Mesendoderm (in vitro differentiated cells): ENCODE measurements at regions not wholly inside any gene's neighbourhood (a gene's known extent, or its start where the extent isn't known, plus 50 kb on each side); places are given as distances from the start of the nearest gene placed in this dataset.

Experiments used
- DNase-seq: peaks from one replicate; pipeline ENCODE4 v3.0.0; 2013
- H2AK5ac ChIP-seq: 2 replicates; pipeline ENCODE4 v1.6.1; 2013; ENCODE audit warnings: low read length, inconsistent platforms
- H2BK120ac ChIP-seq: 2 replicates; pipeline ENCODE4 v1.6.1; 2013; ENCODE audit warnings: low read depth, mild to moderate bottlenecking, low read length, moderate library complexity, mixed read lengths
- H2BK15ac ChIP-seq: replicated peaks from 2 replicates; pipeline ENCODE4 v1.6.1; 2013; ENCODE audit warnings: low read depth, mild to moderate bottlenecking, moderate library complexity
- H2BK5ac ChIP-seq: 2 replicates; pipeline ENCODE4 v1.6.1; 2013; ENCODE audit warnings: low read length, inconsistent platforms
- H3K18ac ChIP-seq: 2 replicates; pipeline ENCODE4 v1.6.1; 2013; ENCODE audit warnings: mild to moderate bottlenecking, low read length, mixed read lengths
- H3K23ac ChIP-seq: one replicate; pipeline ENCODE4 v1.6.1; 2013; ENCODE audit warnings: low read length
- H3K27ac ChIP-seq: 2 replicates; pipeline ENCODE4 v1.5.1; 2013; ENCODE audit warnings: low read depth, mild to moderate bottlenecking, inconsistent platforms, low read length, moderate library complexity
- H3K27me3 ChIP-seq: 2 replicates; pipeline ENCODE4 v1.6.1; 2013; ENCODE audit warnings: low read length, control low read depth, mild to moderate bottlenecking, inconsistent platforms; ENCODE audit not compliant: insufficient read depth, poor library complexity
- H3K36me3 ChIP-seq: 2 replicates; pipeline ENCODE4 v1.6.1; 2013; ENCODE audit warnings: low read length, inconsistent platforms; ENCODE audit not compliant: control insufficient read depth, insufficient read depth
- H3K4ac ChIP-seq: one replicate; pipeline ENCODE4 v1.6.1; 2013; ENCODE audit warnings: low read depth, mild to moderate bottlenecking, low read length, moderate library complexity
- H3K4me1 ChIP-seq: 2 replicates; pipeline ENCODE4 v1.6.1; 2013; ENCODE audit warnings: low read depth, low read length, inconsistent platforms; ENCODE audit not compliant: control insufficient read depth
- H3K4me2 ChIP-seq: 2 replicates; pipeline ENCODE4 v1.6.1; 2013; ENCODE audit warnings: low read length
- H3K4me3 ChIP-seq: 2 replicates; pipeline ENCODE4 v1.5.1; 2013; ENCODE audit warnings: mild to moderate bottlenecking, low read length
- H3K56ac ChIP-seq: one replicate; pipeline ENCODE4 v1.6.1; 2013; ENCODE audit warnings: low read length
- H3K79me1 ChIP-seq: 2 replicates; pipeline ENCODE4 v1.6.1; 2013; ENCODE audit warnings: low read length, inconsistent platforms
- H3K79me2 ChIP-seq: 2 replicates; pipeline ENCODE4 v1.6.1; 2013; ENCODE audit warnings: mild to moderate bottlenecking, low read length; ENCODE audit not compliant: control insufficient read depth, insufficient read depth
- H3K9ac ChIP-seq: 2 replicates; pipeline ENCODE4 v1.6.1; 2013; ENCODE audit warnings: low read length, inconsistent platforms
- H4K5ac ChIP-seq: one replicate; pipeline ENCODE4 v1.6.1; 2013; ENCODE audit warnings: low read length
- H4K8ac ChIP-seq: one replicate; pipeline ENCODE4 v1.6.1; 2013; ENCODE audit warnings: low read depth, mild to moderate bottlenecking, control low read depth, low read length, moderate library complexity
- WGBS: extraction: QIAGEN DNeasy Blood & Tissue Kit; methylation state at CpG from one replicate; pipeline ENCODE4 v1.1.7; 2013; ENCODE audit warnings: low lambda C conversion rate, missing lambda C conversion rate; ENCODE audit not compliant: insufficient coverage; ENCODE audit errors: extremely low coverage; 5-methylcytosine and 5-hydroxymethylcytosine counted together

DNA sequence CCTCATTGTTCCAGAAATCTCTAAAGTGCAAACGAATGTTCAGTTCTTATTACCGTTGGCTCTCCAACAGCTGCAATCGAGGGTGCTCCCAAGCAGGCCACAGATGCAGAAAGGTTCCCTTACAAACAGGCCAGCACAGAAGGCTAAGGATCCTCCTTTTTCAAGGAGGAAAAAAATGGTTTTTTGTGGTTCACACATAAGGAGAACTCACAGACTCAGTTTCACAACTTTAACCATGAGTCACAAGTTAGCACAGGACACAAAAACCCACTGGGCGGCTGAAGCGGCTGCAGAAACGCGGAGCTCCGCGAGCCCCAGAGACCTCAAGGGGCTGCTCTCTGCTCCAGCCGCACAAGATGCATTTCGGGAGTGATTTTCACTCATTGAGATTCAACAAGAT, 98.2 kb upstream of the PRR5 start:
- no peak overlapping the region for H3K18ac ChIP-seq
- H3K79me2 ChIP-seq: no peaks in the 10 kb centered on the region
- no CpG with 5 or more reads among the region's 11 CpGs for WGBS
- H2BK5ac ChIP-seq: no peak overlapping the region
- H3K36me3 ChIP-seq: no peaks in the 10 kb centered on the region
- H3K23ac ChIP-seq: no peak overlapping the region
- no peak overlapping the region for H2AK5ac ChIP-seq
- no peak overlapping the region for H3K56ac ChIP-seq
- H3K4me1 ChIP-seq: no peaks in the 10 kb centered on the region
- H4K5ac ChIP-seq: no peak overlapping the region
- H3K79me1 ChIP-seq: no peaks in the 10 kb centered on the region
- H2BK15ac ChIP-seq: no peak overlapping the region
- DNase-seq: no peak
- H3K9ac ChIP-seq: no peak overlapping the region
- no peak overlapping the region for H3K4me3 ChIP-seq
- no peak overlapping the region for H2BK120ac ChIP-seq
- no peaks in the 10 kb centered on the region for H3K27me3 ChIP-seq
- no peak overlapping the region for H4K8ac ChIP-seq
- no peak overlapping the region for H3K4me2 ChIP-seq
- no peak overlapping the region for H3K27ac ChIP-seq
- H3K4ac ChIP-seq: no peak overlapping the region

DNA sequence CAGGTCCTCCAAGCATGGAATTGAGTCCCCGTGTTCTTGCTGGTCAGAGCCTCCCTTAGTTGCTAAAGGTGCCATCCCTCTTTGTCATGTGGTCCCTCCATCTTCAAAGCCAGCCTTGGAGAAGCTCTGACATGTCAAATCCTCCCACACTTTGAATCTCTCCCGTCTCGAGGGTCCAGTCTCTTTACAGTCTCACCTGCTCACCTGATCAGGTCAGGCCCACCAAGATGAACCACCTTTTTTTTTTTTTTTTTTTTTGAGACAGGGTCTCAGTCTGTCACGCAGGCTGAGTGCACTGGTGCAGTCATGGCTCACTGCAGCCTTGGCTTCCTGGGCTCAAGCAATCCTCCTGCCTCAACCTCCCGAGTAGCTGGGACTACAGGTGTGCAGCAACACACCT, 100.3 kb upstream of the PRR5 start:
- no peak overlapping the region for H2BK120ac ChIP-seq
- H3K9ac ChIP-seq: no peak overlapping the region
- no peak overlapping the region for H3K27ac ChIP-seq
- WGBS: no CpG with 5 or more reads among the region's 5 CpGs
- no peak overlapping the region for H3K23ac ChIP-seq
- no peak for DNase-seq
- no peak overlapping the region for H3K4ac ChIP-seq
- H3K4me2 ChIP-seq: no peak overlapping the region
- H3K36me3 ChIP-seq: no peaks in the 10 kb centered on the region
- no peaks in the 10 kb centered on the region for H3K27me3 ChIP-seq
- no peak overlapping the region for H2AK5ac ChIP-seq
- no peak overlapping the region for H2BK15ac ChIP-seq
- no peak overlapping the region for H4K5ac ChIP-seq
- H3K56ac ChIP-seq: no peak overlapping the region
- no peak overlapping the region for H2BK5ac ChIP-seq
- H3K4me1 ChIP-seq: no peaks in the 10 kb centered on the region
- H3K18ac ChIP-seq: no peak overlapping the region
- no peak overlapping the region for H4K8ac ChIP-seq
- H3K4me3 ChIP-seq: no peak overlapping the region
- H3K79me1 ChIP-seq: no peaks in the 10 kb centered on the region
- H3K79me2 ChIP-seq: no peaks in the 10 kb centered on the region

DNA sequence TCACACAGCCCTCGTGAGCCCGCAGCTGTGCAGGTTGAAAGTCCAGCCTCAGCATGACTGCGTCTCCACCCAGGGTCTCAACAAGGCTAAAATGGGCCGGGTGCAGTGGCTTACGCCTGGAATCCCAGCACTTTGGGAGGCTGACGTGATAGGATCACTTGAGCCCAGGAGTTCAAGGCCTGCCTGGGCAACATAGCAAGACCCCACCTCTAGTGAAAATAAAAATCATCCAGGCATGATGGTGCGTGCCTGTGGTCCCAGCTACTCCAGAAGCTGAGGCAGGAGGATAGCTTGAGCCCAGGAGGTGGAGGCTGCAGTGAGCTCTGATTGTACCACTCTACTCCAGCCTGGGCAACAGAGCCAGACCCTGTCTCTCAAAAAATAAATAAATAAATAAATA, 100.8 kb upstream of the PRR5 start:
- no peak overlapping the region for H3K18ac ChIP-seq
- H3K4me2 ChIP-seq: no peak overlapping the region
- no peak overlapping the region for H4K8ac ChIP-seq
- H2AK5ac ChIP-seq: no peak overlapping the region
- H2BK5ac ChIP-seq: no peak overlapping the region
- no peak overlapping the region for H3K4ac ChIP-seq
- no peak overlapping the region for H3K23ac ChIP-seq
- H2BK120ac ChIP-seq: no peak overlapping the region
- H3K9ac ChIP-seq: no peak overlapping the region
- no peaks in the 10 kb centered on the region for H3K79me2 ChIP-seq
- H3K4me3 ChIP-seq: no peak overlapping the region
- H2BK15ac ChIP-seq: no peak overlapping the region
- H3K56ac ChIP-seq: no peak overlapping the region
- DNase-seq: no peak
- no CpG with 5 or more reads among the region's 7 CpGs for WGBS
- no peaks in the 10 kb centered on the region for H3K36me3 ChIP-seq
- H3K27me3 ChIP-seq: no peaks in the 10 kb centered on the region
- H3K79me1 ChIP-seq: no peaks in the 10 kb centered on the region
- H3K27ac ChIP-seq: no peak overlapping the region
- H4K5ac ChIP-seq: no peak overlapping the region
- H3K4me1 ChIP-seq: no peaks in the 10 kb centered on the region

DNA sequence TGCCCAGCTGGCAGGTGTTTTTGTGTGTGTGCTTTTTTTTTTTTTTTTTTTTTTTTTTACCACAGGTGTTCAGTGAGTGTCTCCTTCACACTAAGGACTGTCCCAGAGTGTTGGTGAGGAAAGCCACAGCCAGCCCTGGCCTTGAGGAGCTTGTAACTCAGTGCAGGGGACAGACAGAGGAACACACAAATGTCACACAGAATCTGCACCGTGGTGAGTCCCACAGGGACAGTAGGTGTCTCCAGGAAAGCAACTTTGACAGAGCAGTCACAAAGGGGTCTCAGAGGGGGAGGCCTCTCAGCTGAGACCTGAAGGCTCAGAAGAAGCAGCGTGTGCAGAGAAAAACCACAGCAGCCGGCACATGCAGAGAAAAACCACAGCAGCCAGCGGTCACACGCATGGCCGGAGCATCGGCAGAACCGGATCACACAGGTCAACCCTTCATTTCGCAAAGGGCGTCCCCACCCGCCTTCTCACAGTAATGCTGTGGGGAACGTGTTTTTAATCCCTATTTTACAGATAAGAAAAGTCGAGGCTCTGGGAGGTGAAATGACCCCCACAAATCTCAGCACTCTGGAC, 101.7 kb upstream of the PRR5 start:
- no peaks in the 10 kb centered on the region for H3K36me3 ChIP-seq
- H3K18ac ChIP-seq: no peak overlapping the region
- H3K4me3 ChIP-seq: no peak overlapping the region
- no peak overlapping the region for H4K8ac ChIP-seq
- no peak overlapping the region for H3K4me2 ChIP-seq
- no peak overlapping the region for H3K56ac ChIP-seq
- H3K27ac ChIP-seq: no peak overlapping the region
- H3K4ac ChIP-seq: no peak overlapping the region
- H4K5ac ChIP-seq: no peak overlapping the region
- no peak overlapping the region for H2BK5ac ChIP-seq
- no peak overlapping the region for H3K23ac ChIP-seq
- H3K79me1 ChIP-seq: no peaks in the 10 kb centered on the region
- H3K79me2 ChIP-seq: no peaks in the 10 kb centered on the region
- no peak overlapping the region for H2AK5ac ChIP-seq
- H2BK15ac ChIP-seq: no peak overlapping the region
- H3K9ac ChIP-seq: no peak overlapping the region
- DNase-seq: no peak
- no CpG with 5 or more reads among the region's 13 CpGs for WGBS
- H3K4me1 ChIP-seq: no peaks in the 10 kb centered on the region
- H2BK120ac ChIP-seq: no peak overlapping the region
- H3K27me3 ChIP-seq: no peaks in the 10 kb centered on the region

DNA sequence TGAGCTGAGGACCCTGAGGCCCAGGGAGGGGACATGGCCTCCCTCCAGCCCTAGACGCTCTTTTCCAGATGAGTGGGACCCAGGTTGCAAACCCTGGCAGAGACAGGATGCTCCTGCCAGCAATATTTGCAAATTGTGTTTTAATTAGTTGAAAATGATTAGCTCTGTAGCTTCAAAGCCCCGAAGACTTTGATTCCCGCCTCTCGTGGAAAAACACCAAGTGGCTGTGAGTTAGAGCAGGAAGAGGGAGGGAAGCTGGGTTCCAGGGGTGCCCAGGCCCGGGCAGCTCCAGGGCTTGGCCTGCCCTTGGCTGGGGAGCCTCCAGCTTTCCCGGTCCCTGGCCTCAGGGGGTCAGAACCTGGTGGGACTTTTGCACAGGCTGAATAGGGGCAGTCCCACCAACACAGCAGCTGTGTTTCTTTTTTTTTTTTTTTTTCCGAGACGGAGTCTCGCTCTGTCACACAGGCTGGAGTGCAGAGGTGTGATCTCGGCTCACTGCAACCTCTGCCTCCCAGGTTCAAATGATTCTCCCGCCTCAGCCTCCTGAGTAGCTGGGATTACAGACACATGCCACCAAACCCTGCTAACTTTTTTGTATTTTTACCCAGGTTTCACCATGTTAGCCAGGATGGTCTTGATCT, 101.6 kb upstream of the RTL6 start:
- no peak overlapping the region for H3K27ac ChIP-seq
- no peak overlapping the region for H3K4me2 ChIP-seq
- H3K79me1 ChIP-seq: no peaks in the 10 kb centered on the region
- no peaks in the 10 kb centered on the region for H3K27me3 ChIP-seq
- H2BK15ac ChIP-seq: no peak overlapping the region
- H3K18ac ChIP-seq: no peak overlapping the region
- no peak overlapping the region for H2BK120ac ChIP-seq
- H3K4me1 ChIP-seq: no peaks in the 10 kb centered on the region
- DNase-seq: no peak
- H2AK5ac ChIP-seq: no peak overlapping the region
- no peaks in the 10 kb centered on the region for H3K36me3 ChIP-seq
- no peak overlapping the region for H3K4me3 ChIP-seq
- no peak overlapping the region for H3K4ac ChIP-seq
- H4K5ac ChIP-seq: no peak overlapping the region
- no peak overlapping the region for H2BK5ac ChIP-seq
- H3K23ac ChIP-seq: no peak overlapping the region
- WGBS: no CpG with 5 or more reads among the region's 11 CpGs
- H3K9ac ChIP-seq: no peak overlapping the region
- no peak overlapping the region for H4K8ac ChIP-seq
- H3K56ac ChIP-seq: no peak overlapping the region
- no peaks in the 10 kb centered on the region for H3K79me2 ChIP-seq

DNA sequence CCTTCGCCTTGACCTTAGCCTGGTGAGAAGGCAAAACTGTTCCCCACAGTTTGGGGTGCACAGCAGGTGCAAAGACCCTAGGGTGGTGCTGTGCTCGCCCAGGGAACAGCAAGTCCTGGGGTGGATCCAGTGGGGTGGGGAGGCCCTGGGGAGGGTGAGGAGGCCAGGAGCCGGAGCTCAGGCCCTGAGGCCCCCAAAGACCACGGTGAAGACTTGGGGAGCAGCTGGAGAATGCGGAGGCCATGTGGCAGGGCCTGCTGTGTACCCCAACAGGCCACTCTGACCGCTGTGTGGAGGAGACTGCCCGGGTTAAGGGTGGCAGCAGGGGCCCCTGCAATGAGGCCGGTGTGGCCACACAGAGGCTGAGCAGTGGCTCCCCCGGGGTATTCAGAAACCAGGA, 101.1 kb upstream of the RTL6 start:
- H3K23ac ChIP-seq: no peak overlapping the region
- H3K79me1 ChIP-seq: no peaks in the 10 kb centered on the region

More for the DNA sequence above, 101.1 kb upstream of the RTL6 start:
- H4K8ac ChIP-seq: no peak overlapping the region
- no peak overlapping the region for H2BK120ac ChIP-seq
- no peak overlapping the region for H3K27ac ChIP-seq
- H3K4ac ChIP-seq: no peak overlapping the region
- no CpG with 5 or more reads among the region's 9 CpGs for WGBS
- H3K4me2 ChIP-seq: no peak overlapping the region
- no peak overlapping the region for H2AK5ac ChIP-seq
- H3K36me3 ChIP-seq: no peaks in the 10 kb centered on the region
- no peak for DNase-seq
- H2BK5ac ChIP-seq: no peak overlapping the region
- H3K18ac ChIP-seq: no peak overlapping the region
- no peak overlapping the region for H3K4me3 ChIP-seq
- H3K9ac ChIP-seq: no peak overlapping the region
- H2BK15ac ChIP-seq: no peak overlapping the region
- H3K27me3 ChIP-seq: no peaks in the 10 kb centered on the region
- no peak overlapping the region for H4K5ac ChIP-seq
- no peak overlapping the region for H3K56ac ChIP-seq
- H3K4me1 ChIP-seq: no peaks in the 10 kb centered on the region
- H3K79me2 ChIP-seq: no peaks in the 10 kb centered on the region
